BLaER1 treated with 17β-estradiol and CSF1 and Interleukin-3, amounts not matched to agents 10 nM and 100 nM (cell line): ENCODE measurements at regions not wholly inside any gene's neighbourhood (a gene's known extent, or its start where the extent isn't known, plus 50 kb on each side); places are given as distances from the start of the nearest gene placed in this dataset.

ENCODE experiments used
- H3K27ac ChIP-seq, 11 experiments: shearing (Covaris generic); formaldehyde crosslinking; 2 replicates each; pipeline ENCODE4 v1.8.1; 2022
- H3K27me3 ChIP-seq, 11 experiments: shearing (Covaris generic); formaldehyde crosslinking; 2 replicates each; pipeline ENCODE4 v1.8.1; 2022
- H3K36me3 ChIP-seq, 11 experiments: shearing (Covaris generic); formaldehyde crosslinking; 2 replicates each; pipeline ENCODE4 v1.8.1; 2022
- H3K4me1 ChIP-seq, 10 experiments: shearing (Covaris generic); formaldehyde crosslinking; 2 replicates each; pipeline ENCODE4 v1.8.1; 2022
- H3K4me2 ChIP-seq, 11 experiments: shearing (Covaris generic); formaldehyde crosslinking; 2 replicates each; pipeline ENCODE4 v1.8.1; 2022
- H3K4me3 ChIP-seq, 10 experiments: shearing (Covaris generic); formaldehyde crosslinking; 2 replicates each; pipeline ENCODE4 v1.8.1; 2022
- H3K9ac ChIP-seq, 11 experiments: shearing (Covaris generic); formaldehyde crosslinking; 2 replicates each; pipeline ENCODE4 v1.8.1; 2022
- H3K9me3 ChIP-seq, 11 experiments: shearing (Covaris generic); formaldehyde crosslinking; replicated peaks in 1 of 11; 2 replicates each; pipeline ENCODE4 v1.8.1; 2022
- H4K20me1 ChIP-seq, 11 experiments: shearing (Covaris generic); formaldehyde crosslinking; 2 replicates each; pipeline ENCODE4 v1.8.1; 2022
- Cebpa-rat ChIP-seq, 11 experiments: shearing (Covaris generic); IDR thresholded peaks; 2 replicates each; pipeline ENCODE4 v1.8.1; 2022

- TF ChIP-seq Cebpa-rat (IDR thresholded peaks at IDR 0.05) = no peak
- Histone ChIP-seq H3K27me3 (no peaks in the 10 kb centered on the region), H4K20me1 (no peaks in the 10 kb centered on the region), H3K4me1 (peaks cover 0 to 15% (median 8%) of the 10 kb centered on the region in 10 experiments; a peak in 14 of 20 replicates), H3K36me3 (no peaks in the 10 kb centered on the region), H3K9me3 (peaks cover 13 to 21% (median 15%) of the 10 kb centered on the region in 11 experiments), H3K27ac (no peak overlapping the region), H3K9ac (no peak overlapping the region), H3K4me3 (no peak overlapping the region), H3K4me2 (no peak overlapping the region)
These were observed 232.8 kb upstream of the GMDS start for GRCh38 chr6:2478200-2478599.

- no peaks in the 10 kb centered on the region for H3K27me3 ChIP-seq
- no peak for TF ChIP-seq Cebpa-rat (IDR thresholded peaks at IDR 0.05)
These were observed 232.3 kb upstream of the GMDS start for GRCh38 chr6:2477666-2478065.

GRCh38 chr6:2477250-2477649 lies 231.8 kb upstream of the GMDS start:
- Histone ChIP-seq H3K27ac (no peak overlapping the region), H3K27me3 (no peaks in the 10 kb centered on the region), H3K4me2 (no peak overlapping the region), H4K20me1 (no peaks in the 10 kb centered on the region), H3K36me3 (no peaks in the 10 kb centered on the region), H3K9me3 (peaks cover 3 to 12% (median 6%) of the 10 kb centered on the region in 11 experiments; a peak in 21 of 22 replicates), H3K4me1 (peaks cover 0 to 15% (median 8%) of the 10 kb centered on the region in 10 experiments; a peak in 14 of 20 replicates), H3K4me3 (no peak overlapping the region), H3K9ac (no peak overlapping the region)
- no peak for TF ChIP-seq Cebpa-rat (IDR thresholded peaks at IDR 0.05)

More at GRCh38 chr6:2477666-2478065, 232.3 kb upstream of the GMDS start:
- Histone ChIP-seq H3K9ac (no peak overlapping the region), H4K20me1 (no peaks in the 10 kb centered on the region), H3K9me3 (peaks cover 7 to 16% (median 10%) of the 10 kb centered on the region in 11 experiments), H3K4me1 (peaks cover 0 to 15% (median 8%) of the 10 kb centered on the region in 10 experiments; a peak in 14 of 20 replicates), H3K4me2 (no peak overlapping the region), H3K36me3 (no peaks in the 10 kb centered on the region), H3K27ac (no peak overlapping the region), H3K4me3 (no peak overlapping the region)

GRCh38 chr6:2476376-2476775 lies 231.0 kb upstream of the GMDS start:
- H3K27ac ChIP-seq = no peak overlapping the region
- no peak overlapping the region for H3K4me2 ChIP-seq
- no peaks in the 10 kb centered on the region for H4K20me1 ChIP-seq
- TF ChIP-seq Cebpa-rat (IDR thresholded peaks at IDR 0.05) = no peak
- 0 out of 22 replicates have a peak, but pooled peaks cover 0 to 3% (median 0%) of the 10 kb centered on the region in 11 experiments for H3K9me3 ChIP-seq
- H3K9ac ChIP-seq = no peak overlapping the region
- no peak overlapping the region for H3K4me3 ChIP-seq
- H3K36me3 ChIP-seq = no peaks in the 10 kb centered on the region
- peaks cover 0 to 15% (median 8%) of the 10 kb centered on the region in 10 experiments; a peak in 14 of 20 replicates for H3K4me1 ChIP-seq
- no peaks in the 10 kb centered on the region for H3K27me3 ChIP-seq

- no peak overlapping the region for H3K9ac ChIP-seq
- H3K4me3 ChIP-seq = no peak overlapping the region
- H3K9me3 ChIP-seq = no peaks in the 10 kb centered on the region
- TF ChIP-seq Cebpa-rat (IDR thresholded peaks at IDR 0.05) = no peak
- H3K36me3 ChIP-seq = no peaks in the 10 kb centered on the region
- H3K4me2 ChIP-seq = no peak overlapping the region
- 0 out of 20 replicates have a peak, but pooled peaks cover 0 to 5% (median 0%) of the 10 kb centered on the region in 10 experiments for H3K4me1 ChIP-seq
- H3K27me3 ChIP-seq = no peaks in the 10 kb centered on the region
- no peaks in the 10 kb centered on the region for H4K20me1 ChIP-seq
- no peak overlapping the region for H3K27ac ChIP-seq
These were observed 226.1 kb upstream of the GMDS start for GRCh38 chr6:2471472-2471871.

- Histone ChIP-seq H4K20me1 (no peaks in the 10 kb centered on the region), H3K4me2 (no peak overlapping the region), H3K36me3 (no peaks in the 10 kb centered on the region), H3K9me3 (no peaks in the 10 kb centered on the region), H3K4me3 (no peak overlapping the region), H3K4me1 (0 out of 20 replicates have a peak, but pooled peaks cover 0 to 5% (median 0%) of the 10 kb centered on the region in 10 experiments), H3K9ac (no peak overlapping the region), H3K27me3 (no peaks in the 10 kb centered on the region), H3K27ac (no peak overlapping the region)
- TF ChIP-seq Cebpa-rat (IDR thresholded peaks at IDR 0.05) = no peak
These were observed 224.0 kb upstream of the GMDS start for GRCh38 chr6:2469428-2469827.

GRCh38 chr6:2468601-2468955 lies 223.2 kb upstream of the GMDS start:
- Histone ChIP-seq H3K27me3 (no peaks in the 10 kb centered on the region), H3K27ac (no peak overlapping the region), H3K4me2 (no peak overlapping the region), H3K4me3 (no peak overlapping the region), H3K36me3 (no peaks in the 10 kb centered on the region), H3K9ac (no peak overlapping the region), H3K4me1 (0 out of 20 replicates have a peak, but pooled peaks cover 0 to 5% (median 0%) of the 10 kb centered on the region in 10 experiments), H4K20me1 (no peaks in the 10 kb centered on the region), H3K9me3 (no peaks in the 10 kb centered on the region)
- TF ChIP-seq Cebpa-rat (IDR thresholded peaks at IDR 0.05) = no peak

- H3K4me3 ChIP-seq = no peak overlapping the region
- no peak overlapping the region for H3K4me2 ChIP-seq
- 0 out of 20 replicates have a peak, but pooled peaks cover 0 to 5% (median 0%) of the 10 kb centered on the region in 10 experiments for H3K4me1 ChIP-seq
- no peaks in the 10 kb centered on the region for H3K27me3 ChIP-seq
- no peak overlapping the region for H3K9ac ChIP-seq
- no peaks in the 10 kb centered on the region for H3K36me3 ChIP-seq
- H3K9me3 ChIP-seq = no peaks in the 10 kb centered on the region
- TF ChIP-seq Cebpa-rat (IDR thresholded peaks at IDR 0.05) = no peak
- H4K20me1 ChIP-seq = no peaks in the 10 kb centered on the region
- H3K27ac ChIP-seq = no peak overlapping the region
These were observed 222.7 kb upstream of the GMDS start for GRCh38 chr6:2467929-2468600.

- Histone ChIP-seq H3K4me3 (no peak overlapping the region), H3K9me3 (no peaks in the 10 kb centered on the region), H3K36me3 (no peaks in the 10 kb centered on the region), H4K20me1 (no peaks in the 10 kb centered on the region), H3K4me1 (no peaks in the 10 kb centered on the region), H3K27me3 (no peaks in the 10 kb centered on the region), H3K27ac (no peak overlapping the region), H3K9ac (no peak overlapping the region), H3K4me2 (no peak overlapping the region)
- TF ChIP-seq Cebpa-rat (IDR thresholded peaks at IDR 0.05) = no peak
These were observed 219.9 kb upstream of the GMDS start for GRCh38 chr6:2465336-2465735.

- H3K36me3 ChIP-seq = no peaks in the 10 kb centered on the region
- no peaks in the 10 kb centered on the region for H4K20me1 ChIP-seq
- no peaks in the 10 kb centered on the region for H3K27me3 ChIP-seq
- H3K4me2 ChIP-seq = no peak overlapping the region
- H3K9ac ChIP-seq = no peak overlapping the region
- no peaks in the 10 kb centered on the region for H3K9me3 ChIP-seq
- H3K4me1 ChIP-seq = no peaks in the 10 kb centered on the region
- no peak overlapping the region for H3K4me3 ChIP-seq
- no peak for TF ChIP-seq Cebpa-rat (IDR thresholded peaks at IDR 0.05)
- H3K27ac ChIP-seq = no peak overlapping the region
These were observed 219.2 kb upstream of the GMDS start for GRCh38 chr6:2464641-2465040.
